GM19397 (cell line): ENCODE measurements at regions not wholly inside any gene's neighbourhood (a gene's known extent, or its start where the extent isn't known, plus 50 kb on each side); places are given as distances from the start of the nearest gene placed in this dataset.
A peak's percentile ranks its signal among the peaks of the same experiment; 100 is the strongest.
"Not testable (repeated sequence)": the region's sequence is repeated elsewhere in the genome, so short reads cannot be mapped to it uniquely, and the experiment has no call there.

Source experiments
- ATAC-seq: cut with Tn5 transposase; IDR thresholded peaks from one replicate; pipeline ENCODE4 v1.9.1; 2021; ENCODE audit warnings: mild to moderate bottlenecking, moderate library complexity; ENCODE audit not compliant: unreplicated experiment

GRCh38 chr7:82625377-82625776, 181.8 kb upstream of the CACNA2D1 start:
- no peak for ATAC-seq

GRCh38 chr7:82624965-82625364, 181.4 kb upstream of the CACNA2D1 start:
- ATAC-seq, result no peak

- no peak for ATAC-seq
These were observed 180.8 kb upstream of the CACNA2D1 start for GRCh38 chr7:82624337-82624736.

- no peak for ATAC-seq
These were observed 180.2 kb upstream of the CACNA2D1 start for GRCh38 chr7:82623812-82624211.

GRCh38 chr7:82617156-82617555, 173.6 kb upstream of the CACNA2D1 start:
- no peak for ATAC-seq

- ATAC-seq, result peak; percentile 17
These were observed 172.6 kb upstream of the CACNA2D1 start for GRCh38 chr7:82616059-82616728.

GRCh38 chr7:82615527-82615926, 171.9 kb upstream of the CACNA2D1 start:
- ATAC-seq, result peak; percentile 71

- ATAC-seq, result no peak
These were observed 166.2 kb upstream of the CACNA2D1 start for GRCh38 chr7:82609746-82610145.

- ATAC-seq, result no peak
These were observed 161.8 kb upstream of the CACNA2D1 start for GRCh38 chr7:82605247-82605864.

- ATAC-seq, result no peak
These were observed 158.5 kb upstream of the CACNA2D1 start for GRCh38 chr7:82602066-82602465.

- ATAC-seq, result no peak
These were observed 157.0 kb upstream of the CACNA2D1 start for GRCh38 chr7:82600531-82600930.

- ATAC-seq, result no peak
These were observed 156.3 kb upstream of the CACNA2D1 start for GRCh38 chr7:82599895-82600294.

GRCh38 chr7:82598958-82599357, 155.4 kb upstream of the CACNA2D1 start:
- no peak for ATAC-seq

- not testable (repeated sequence) for ATAC-seq
These were observed 152.2 kb upstream of the CACNA2D1 start for GRCh38 chr7:82595795-82596194.

- ATAC-seq, result no peak
These were observed 151.6 kb upstream of the CACNA2D1 start for GRCh38 chr7:82595176-82595575.

- ATAC-seq, result no peak
These were observed 151.1 kb upstream of the CACNA2D1 start for GRCh38 chr7:82594665-82595064.

- ATAC-seq, result no peak
These were observed 150.2 kb upstream of the CACNA2D1 start for GRCh38 chr7:82593780-82594179.

- ATAC-seq, result no peak
These were observed 148.8 kb upstream of the CACNA2D1 start for GRCh38 chr7:82592416-82592815.

- no peak for ATAC-seq
These were observed 135.5 kb upstream of the CACNA2D1 start for GRCh38 chr7:82579047-82579446.

GRCh38 chr7:82578430-82578829, 134.9 kb upstream of the CACNA2D1 start:
- no peak for ATAC-seq

- peak; percentile 94 for ATAC-seq
These were observed 128.8 kb upstream of the CACNA2D1 start for GRCh38 chr7:82572195-82572880.

GRCh38 chr7:82571047-82571446, 127.5 kb upstream of the CACNA2D1 start:
- not testable (repeated sequence) for ATAC-seq
